Heart right ventricle (tissue), 16 donors: ENCODE measurements at regions not wholly inside any gene's neighbourhood (a gene's known extent, or its start where the extent isn't known, plus 50 kb on each side); places are given as distances from the start of the nearest gene placed in this dataset.

Experiments used
- ATAC-seq, 8 donors: fragments of 200-7000 bp; cut with Tn5 transposase; one replicate each; pipeline ENCODE4 v1.9.1; 2020; ENCODE audit warnings: mild to moderate bottlenecking in 8 of 8, moderate library complexity in 8 of 8, moderate number of reproducible peaks in 1 of 8
- DNase-seq, 2 donors: peaks; one replicate each; pipeline ENCODE4 v3.0.0-alpha.2; 2020
- H3K27ac ChIP-seq, 10 donors: fragments of 200-600 bp; sonication (generic) in 2 of 10; one replicate each; pipeline versions ENCODE4 v1.5.0 to v1.8.0; 2020 to 2022; ENCODE audit warnings: mild to moderate bottlenecking in 3 of 10
- H3K27me3 ChIP-seq, 7 donors: fragments of 200-600 bp; one replicate each; pipeline ENCODE4 v1.8.0; 2021 to 2022; ENCODE audit warnings: mild to moderate bottlenecking in 2 of 7
- H3K36me3 ChIP-seq, 9 donors: fragments of 200-600 bp; sonication (generic) in 1 of 9; one replicate each; pipeline versions ENCODE4 v1.5.0 to v1.8.0; 2020 to 2022; ENCODE audit warnings: mild to moderate bottlenecking in 2 of 9
- H3K4me1 ChIP-seq, 9 donors: fragments of 200-600 bp; sonication (generic) in 1 of 9; one replicate each; pipeline versions ENCODE4 v1.5.0 to v1.8.0; 2020 to 2022; ENCODE audit warnings: mild to moderate bottlenecking in 4 of 9
- H3K4me3 ChIP-seq, 10 donors: fragments of 200-600 bp; sonication (generic) in 2 of 10; one replicate each; pipeline versions ENCODE4 v1.5.0 to v1.8.0; 2020 to 2022; ENCODE audit warnings: mild to moderate bottlenecking in 7 of 10, moderate library complexity in 2 of 10
- H3K9me3 ChIP-seq, 11 donors: fragments of 200-600 bp in 10 of 11; sonication (generic) in 2 of 11; one replicate each; pipeline versions ENCODE4 v1.5.0 to v1.8.0; 2013 to 2022; ENCODE audit warnings: mild to moderate bottlenecking in 2 of 11, control low read depth in 1 of 11, moderate library complexity in 1 of 11
- CTCF ChIP-seq, 9 donors: fragments of 200-600 bp; sonication (generic) in 2 of 9; IDR thresholded peaks; one replicate each; pipeline versions ENCODE4 v1.5.0 to v1.8.0; 2021 to 2022; ENCODE audit warnings: antibody characterized with exemption in 9 of 9, mild to moderate bottlenecking in 5 of 9, moderate library complexity in 1 of 9
- WGBS, 2 donors: extraction: QIAGEN DNeasy Blood & Tissue Kit; methylation state at CpG; one replicate each; pipeline ENCODE4 v1.1.7; 2013; ENCODE audit warnings: inconsistent platforms in 1 of 2; 5-methylcytosine and 5-hydroxymethylcytosine counted together
- intact Hi-C, 10 donors: fragments of 100-400 bp; cut with DNase I; formaldehyde crosslinking; loops; one replicate each; pipeline versions ENCODE4 v1.11.1 to v1.14.2; 2022
- donor health status: Arrhythmogenic right ventricular cardiomyopathy.
- donor health status: ischemic (EF 13 %, LVEDD 7.1; RV severe dilation, severe dysfunction).
- donor health status: healthy with polysubstance abuse.
- donor health status: DM: no; HTN: yes; CAD: no.
- donor health status: DM: no; HTN: no; CAD: no.
- donor health status: ischemic (EF 25% LVEDD 6.9; RV normal size, moderate dysfunction).
- donor health status: ischemic (EF 25% LVEDD 5.7; RV mildly dilated, moderate dysfunction).
- donor health status: healthy.
- donor health status: DM: yes; HTN: yes; CAD: no.
- donor health status: Ischemic cardiomyopathy.
- donor health status: ischemic (EF 35%, LVEDD 5.7; RV mildly dilated, moderate dysfunction).
- donor health status: nonischemic (EF 11% LVEDD 7.7; RV severe dilation, severe dysfunction).
- donor health status: DM: yes; HTN: yes; CAD: no.
- donor health status: PGD.
- donor health status: ischemic (EF 29% LVEDD 5.4; RV normal size, mild dysfunction).
- donor health status: nonischemic (EF 23%, LVEDD 6.1; RV moderate dilation, normal function).

- ATAC-seq = no peak
- H3K27me3 ChIP-seq = no peaks in the 10 kb centered on the region
- no peak overlapping the region for H3K27ac ChIP-seq
- no peak for TF ChIP-seq CTCF (IDR thresholded peaks at IDR 0.05)
- intact Hi-C loops = loop anchor here in 3 of 10 donors (10.0 kb wide), 3 partner anchors 186 to 336 kb away; partner anchors contain the start of gene HSD17B2 (in 3 of the 3)
- H3K4me1 ChIP-seq = no peaks in the 10 kb centered on the region
- WGBS, 2 donors = 96 to 99% methylated on average over 4 of the region's 4 CpGs
- no peak for DNase-seq
- no peaks in the 10 kb centered on the region for H3K36me3 ChIP-seq
- H3K9me3 ChIP-seq = no peaks in the 10 kb centered on the region
- no peak overlapping the region for H3K4me3 ChIP-seq
Observed at GRCh38 chr16:82220541-82220940, 50.5 kb upstream of the MPHOSPH6 start.
